Body of pancreas (tissue), 4 donors: ENCODE measurements at regions not wholly inside any gene's neighbourhood (a gene's known extent, or its start where the extent isn't known, plus 50 kb on each side); places are given as distances from the start of the nearest gene placed in this dataset.
A peak's percentile ranks its signal among the peaks of the same experiment; 100 is the strongest.

Experiments used
- ATAC-seq: fragments of 150-250 bp; one replicate; pipeline ENCODE4 v1.9.1; 2016
- DNase-seq, 4 donors: peaks; one replicate each; pipeline ENCODE4 v3.0.0-alpha.2; 2019
- H3K27ac ChIP-seq, 4 donors: fragments of 200-600 bp; sonication (generic); 1 replicate in 3 of 4; 2 replicates in 1 of 4; pipeline versions ENCODE4 v1.5.1 to v1.6.1; 2016 to 2019; ENCODE audit warnings: mild to moderate bottlenecking in 1 of 4, mixed read lengths in 1 of 4, moderate library complexity in 1 of 4
- H3K27me3 ChIP-seq, 2 donors: fragments of 200-600 bp; sonication (generic); one replicate each; pipeline ENCODE4 v1.6.0; 2016; ENCODE audit warnings: mild to moderate bottlenecking in 1 of 2
- H3K36me3 ChIP-seq, 2 donors: fragments of 200-600 bp; sonication (generic); replicated peaks in 1 of 2; 2 replicates each; pipeline ENCODE4 v1.5.1; 2016; ENCODE audit warnings: low read depth in 2 of 2; ENCODE audit not compliant: insufficient read depth in 1 of 2
- H3K4me1 ChIP-seq: fragments of 200-600 bp; sonication (generic); one replicate; pipeline ENCODE4 v1.6.0; 2016
- H3K4me3 ChIP-seq, 2 donors: fragments of 200-600 bp; sonication (generic); 1 replicate in 1 of 2; 2 replicates in 1 of 2; pipeline ENCODE4 v1.5.1; 2016 to 2019
- H3K9me3 ChIP-seq, 3 donors: fragments of 200-600 bp; sonication (generic); 1 replicate in 2 of 3; 2 replicates in 1 of 3; pipeline ENCODE4 v1.5.1; 2016
- POLR2A ChIP-seq, 3 donors: fragments of 450-650 bp; IDR thresholded peaks; one replicate each; pipeline ENCODE4 v1.6.1; 2016; ENCODE audit warnings: antibody characterized with exemption in 3 of 3, mild to moderate bottlenecking in 2 of 3
- WGBS, 2 donors: methylation state at CpG; one replicate each; pipeline ENCODE4 v1.1.5; 2017; 5-methylcytosine and 5-hydroxymethylcytosine counted together
- intact Hi-C: fragments of 100-400 bp; cut with DNase I; formaldehyde crosslinking; loops from one replicate; pipeline ENCODE4 v1.15.1; 2023
- TF ChIP-seq, protein P1 (sequence below), 7 experiments: fragments of 450-650 bp in 4 of 7; fragments of 200-600 bp in 3 of 7; sonication (generic) in 3 of 7; IDR thresholded peaks; one replicate each; pipeline ENCODE4 v1.5.1; 2016 to 2019; ENCODE audit warnings: antibody characterized with exemption in 7 of 7

DNA sequence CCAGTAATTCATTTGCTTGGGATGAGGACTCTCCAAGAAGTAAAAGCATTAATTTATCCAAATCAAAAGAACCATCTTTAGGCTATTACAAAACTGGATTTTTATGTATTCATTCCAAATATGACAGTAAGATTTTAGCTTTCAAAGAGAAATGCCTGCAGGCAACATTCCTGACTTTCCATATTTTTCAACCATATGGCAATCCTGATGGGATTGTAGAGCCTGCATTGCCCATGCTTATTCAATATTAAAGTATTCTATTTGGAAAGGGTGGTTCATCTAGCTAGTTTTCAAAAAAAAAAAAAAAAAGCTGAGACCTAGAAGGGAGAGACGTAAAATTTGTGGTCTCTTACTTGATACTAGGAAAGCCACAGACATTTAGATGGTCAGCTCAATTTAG, 1253.7 kb downstream of the LRFN5 start:
- 48 to 50% methylated on average over 1 of the region's 1 CpG for WGBS, 2 donors

DNA sequence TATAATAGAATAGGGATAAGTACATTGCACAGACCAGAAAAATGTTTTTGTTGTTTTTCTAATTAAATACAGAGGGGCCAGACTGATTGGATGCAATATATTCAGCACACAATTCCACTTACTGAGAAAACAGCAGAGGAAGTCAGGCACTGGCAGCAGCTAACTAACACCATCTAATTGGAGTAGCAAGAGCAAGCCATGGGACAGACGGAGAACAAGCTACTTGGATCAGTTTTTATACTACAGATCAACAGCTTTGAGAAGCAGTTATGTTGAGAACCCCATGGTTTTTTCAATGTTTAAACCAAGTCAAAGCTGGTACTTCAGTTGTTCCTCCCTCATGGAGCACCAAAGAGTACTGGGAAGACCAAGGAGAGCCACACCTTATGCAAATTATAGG, 1249.4 kb downstream of the LRFN5 start:
- ATAC-seq (no peak), DNase-seq (no peak)
- 50 to 72% methylated on average over 1 of the region's 1 CpG for WGBS, 2 donors
- intact Hi-C loops: no loop called here
- H3K4me3 ChIP-seq: no peak overlapping the region
- no peaks in the 10 kb centered on the region for H3K4me1 ChIP-seq
- no peaks in the 10 kb centered on the region for H3K27me3 ChIP-seq
- TF ChIP-seq, protein P1, sequence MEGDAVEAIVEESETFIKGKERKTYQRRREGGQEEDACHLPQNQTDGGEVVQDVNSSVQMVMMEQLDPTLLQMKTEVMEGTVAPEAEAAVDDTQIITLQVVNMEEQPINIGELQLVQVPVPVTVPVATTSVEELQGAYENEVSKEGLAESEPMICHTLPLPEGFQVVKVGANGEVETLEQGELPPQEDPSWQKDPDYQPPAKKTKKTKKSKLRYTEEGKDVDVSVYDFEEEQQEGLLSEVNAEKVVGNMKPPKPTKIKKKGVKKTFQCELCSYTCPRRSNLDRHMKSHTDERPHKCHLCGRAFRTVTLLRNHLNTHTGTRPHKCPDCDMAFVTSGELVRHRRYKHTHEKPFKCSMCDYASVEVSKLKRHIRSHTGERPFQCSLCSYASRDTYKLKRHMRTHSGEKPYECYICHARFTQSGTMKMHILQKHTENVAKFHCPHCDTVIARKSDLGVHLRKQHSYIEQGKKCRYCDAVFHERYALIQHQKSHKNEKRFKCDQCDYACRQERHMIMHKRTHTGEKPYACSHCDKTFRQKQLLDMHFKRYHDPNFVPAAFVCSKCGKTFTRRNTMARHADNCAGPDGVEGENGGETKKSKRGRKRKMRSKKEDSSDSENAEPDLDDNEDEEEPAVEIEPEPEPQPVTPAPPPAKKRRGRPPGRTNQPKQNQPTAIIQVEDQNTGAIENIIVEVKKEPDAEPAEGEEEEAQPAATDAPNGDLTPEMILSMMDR (IDR thresholded peaks at IDR 0.05): no peak
- TF ChIP-seq POLR2A (IDR thresholded peaks at IDR 0.05): no peak
- H3K36me3 ChIP-seq: no peaks in the 10 kb centered on the region
- no peaks in the 10 kb centered on the region for H3K9me3 ChIP-seq
- no peak overlapping the region for H3K27ac ChIP-seq

More for the DNA sequence above, 1253.7 kb downstream of the LRFN5 start:
- no peaks in the 10 kb centered on the region for H3K9me3 ChIP-seq
- no peaks in the 10 kb centered on the region for H3K4me1 ChIP-seq
- TF ChIP-seq POLR2A (IDR thresholded peaks at IDR 0.05): no peak
- TF ChIP-seq, protein P1 (IDR thresholded peaks at IDR 0.05): no peak
- ATAC-seq (no peak), DNase-seq (no peak)
- H3K4me3 ChIP-seq: no peak overlapping the region
- intact Hi-C loops: no loop called here
- no peaks in the 10 kb centered on the region for H3K27me3 ChIP-seq
- no peaks in the 10 kb centered on the region for H3K36me3 ChIP-seq
- H3K27ac ChIP-seq: no peak overlapping the region

DNA sequence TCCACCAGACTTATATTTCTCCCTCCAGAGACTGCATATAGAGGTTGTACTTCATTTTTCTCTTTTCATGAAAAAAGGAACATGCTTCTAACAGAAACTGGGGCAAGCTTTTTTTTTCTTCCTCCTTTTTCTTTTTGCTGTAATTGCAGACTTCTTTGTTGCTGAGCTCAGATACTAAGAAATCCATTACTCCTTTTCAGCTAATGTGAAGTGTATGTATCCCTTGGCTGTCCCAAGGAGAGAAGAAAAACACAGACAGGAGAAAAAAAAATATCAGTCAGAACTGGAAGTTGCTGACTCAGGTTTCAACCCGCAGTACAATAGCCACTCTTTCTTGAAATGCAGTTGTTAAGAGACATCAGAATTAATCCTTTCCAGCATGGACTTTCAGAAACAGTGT, 1248.4 kb downstream of the LRFN5 start:
- TF ChIP-seq, protein P1 (IDR thresholded peaks at IDR 0.05): no peak
- no peak for TF ChIP-seq POLR2A (IDR thresholded peaks at IDR 0.05)
- intact Hi-C loops: no loop called here
- no peak for DNase-seq
- Histone ChIP-seq H3K27me3 (no peaks in the 10 kb centered on the region), H3K4me1 (no peaks in the 10 kb centered on the region), H3K4me3 (no peak overlapping the region), H3K36me3 (no peaks in the 10 kb centered on the region), H3K27ac (no peak overlapping the region), H3K9me3 (no peaks in the 10 kb centered on the region)
- WGBS, 2 donors: 5 to 8% methylated on average over 1 of the region's 1 CpG
- ATAC-seq: no peak

DNA sequence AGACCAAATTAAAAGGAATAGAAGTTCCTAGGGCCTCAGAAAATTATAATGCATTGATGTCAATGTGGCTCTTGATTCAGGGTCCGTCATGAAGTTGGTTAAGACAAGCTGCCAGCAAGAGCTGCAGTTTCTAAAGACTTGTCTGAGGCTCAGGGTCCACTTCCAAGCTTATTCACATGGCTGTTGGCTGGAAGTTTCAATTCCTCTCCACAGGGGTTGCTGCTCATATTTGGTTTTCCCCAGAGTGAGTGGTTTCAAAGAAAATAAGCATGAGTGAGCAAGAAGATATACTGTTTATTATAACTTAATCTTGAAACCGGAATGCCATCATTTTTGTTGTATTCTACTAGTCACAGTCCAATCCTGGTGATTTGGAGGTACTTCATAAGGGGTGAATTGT, 1247.4 kb downstream of the LRFN5 start:
- 73 to 83% methylated on average over 2 of the region's 2 CpGs for WGBS, 2 donors
- Histone ChIP-seq H3K4me3 (no peak overlapping the region), H3K36me3 (no peaks in the 10 kb centered on the region), H3K27me3 (no peaks in the 10 kb centered on the region), H3K27ac (no peak overlapping the region), H3K9me3 (no peaks in the 10 kb centered on the region), H3K4me1 (no peaks in the 10 kb centered on the region)
- ATAC-seq (no peak), DNase-seq (peak in 1 of 4 donors; percentile 3)
- no peak for TF ChIP-seq POLR2A (IDR thresholded peaks at IDR 0.05)
- TF ChIP-seq, protein P1 (IDR thresholded peaks at IDR 0.05): no peak
- intact Hi-C loops: no loop called here

DNA sequence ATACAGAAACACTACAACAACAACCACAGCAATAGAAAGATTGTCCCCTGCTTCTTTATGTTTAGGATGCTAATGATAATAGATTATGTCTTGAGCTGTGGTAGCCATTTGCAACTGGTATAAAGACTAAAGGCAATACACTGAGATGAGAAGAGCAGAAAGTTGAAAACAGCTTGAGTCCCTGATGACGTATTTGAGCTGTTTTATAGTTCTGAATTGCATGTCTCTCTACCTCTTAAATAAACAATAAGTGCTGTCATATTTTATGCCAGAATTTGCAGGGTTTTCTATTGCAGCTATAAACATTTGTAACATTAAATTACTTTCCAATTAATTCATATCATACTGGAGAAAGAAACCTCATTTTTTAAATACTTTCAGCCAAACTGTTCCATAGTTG, 1242.0 kb downstream of the LRFN5 start:
- DNase-seq: no peak
- intact Hi-C loops: no loop called here
- WGBS, 2 donors: 41 to 43% methylated on average over 1 of the region's 1 CpG
- Histone ChIP-seq H3K36me3 (no peaks in the 10 kb centered on the region), H3K9me3 (no peaks in the 10 kb centered on the region), H3K4me1 (no peaks in the 10 kb centered on the region), H3K27me3 (no peaks in the 10 kb centered on the region), H3K27ac (no peak overlapping the region), H3K4me3 (no peak overlapping the region)
- no peak for ATAC-seq
- TF ChIP-seq POLR2A (IDR thresholded peaks at IDR 0.05): no peak
- TF ChIP-seq, protein P1 (IDR thresholded peaks at IDR 0.05): no peak
